GM23338 (cell line): ENCODE measurements at regions not wholly inside any gene's neighbourhood (a gene's known extent, or its start where the extent isn't known, plus 50 kb on each side); places are given as distances from the start of the nearest gene placed in this dataset.
A peak's percentile ranks its signal among the peaks of the same experiment; 100 is the strongest.

Source experiments
- ATAC-seq: fragments of 200-7000 bp; cut with Tn5 transposase; 3 replicates; pipeline ENCODE4 v1.9.1; 2020
- DNase-seq: peaks from one replicate; pipeline ENCODE4 v3.0.0-alpha.2; 2015; ENCODE audit warnings: low spot score
- H2AFZ ChIP-seq: fragments of 200-600 bp; sonication (generic); 2 replicates; pipeline ENCODE4 v1.8.0; 2016; ENCODE audit warnings: antibody characterized with exemption, mild to moderate bottlenecking, moderate library complexity
- H3F3A ChIP-seq: fragments of 200-600 bp; sonication (generic); replicated peaks from 2 replicates; pipeline ENCODE4 v1.8.0; 2017; ENCODE audit warnings: antibody characterized with exemption, mixed run types, low read depth
- H3K27ac ChIP-seq: fragments of 200-600 bp; sonication (generic); 2 replicates; pipeline ENCODE4 v1.6.1; 2016; ENCODE audit warnings: low read depth
- H3K27me3 ChIP-seq: fragments of 200-600 bp; sonication (generic); 2 replicates; pipeline ENCODE4 v1.8.0; 2016; ENCODE audit warnings: mild to moderate bottlenecking, mixed run types, moderate library complexity; ENCODE audit not compliant: insufficient read depth
- H3K36me3 ChIP-seq: fragments of 200-600 bp; sonication (generic); 2 replicates; pipeline ENCODE4 v1.8.0; 2016; ENCODE audit warnings: mild to moderate bottlenecking; ENCODE audit not compliant: insufficient read depth
- H3K4me1 ChIP-seq: fragments of 200-600 bp; sonication (generic); 2 replicates; pipeline ENCODE4 v1.8.0; 2016; ENCODE audit warnings: mild to moderate bottlenecking, moderate library complexity; ENCODE audit not compliant: insufficient read depth
- H3K4me2 ChIP-seq: fragments of 200-600 bp; sonication (generic); 2 replicates; pipeline ENCODE4 v1.7.1; 2017; ENCODE audit warnings: mixed run types
- H3K4me3 ChIP-seq: fragments of 200-600 bp; sonication (generic); 2 replicates; pipeline ENCODE4 v1.6.1; 2016; ENCODE audit warnings: mixed run types
- H3K79me2 ChIP-seq: fragments of 200-600 bp; sonication (generic); replicated peaks from 2 replicates; pipeline ENCODE4 v1.8.0; 2017; ENCODE audit warnings: mild to moderate bottlenecking; ENCODE audit not compliant: insufficient read depth
- H3K9me2 ChIP-seq: fragments of 200-600 bp; sonication (generic); 2 replicates; pipeline ENCODE4 v1.8.0; 2017; ENCODE audit not compliant: insufficient read depth
- H4K20me1 ChIP-seq: fragments of 200-600 bp; sonication (generic); replicated peaks from 2 replicates; pipeline ENCODE4 v1.8.0; 2017; ENCODE audit warnings: mild to moderate bottlenecking; ENCODE audit not compliant: insufficient read depth
- H3K27ac Mint-ChIP-seq: 2 replicates; pipeline ENCODE4 v1.8.0; 2020; ENCODE audit warnings: inconsistent platforms, mild to moderate bottlenecking, moderate library complexity, mixed read lengths
- H3K27me3 Mint-ChIP-seq: 3 replicates; pipeline ENCODE4 v1.8.0; 2022; ENCODE audit warnings: low read depth, mild to moderate bottlenecking, moderate library complexity, mixed read lengths, inconsistent platforms; ENCODE audit not compliant: insufficient read depth, poor library complexity
- H3K36me3 Mint-ChIP-seq: 3 replicates; pipeline ENCODE4 v1.8.0; 2021; ENCODE audit warnings: low read depth, mild to moderate bottlenecking, inconsistent platforms, moderate library complexity, mixed read lengths
- H3K4me1 Mint-ChIP-seq: 3 replicates; pipeline ENCODE4 v1.8.0; 2020; ENCODE audit warnings: mild to moderate bottlenecking, inconsistent platforms, mixed read lengths
- H3K4me3 Mint-ChIP-seq: 3 replicates; pipeline ENCODE4 v1.8.0; 2021; ENCODE audit warnings: moderate library complexity, mild to moderate bottlenecking, inconsistent platforms, mixed read lengths
- H3K9me3 Mint-ChIP-seq: 3 replicates; pipeline ENCODE4 v1.8.0; 2020; ENCODE audit warnings: moderate library complexity, mild to moderate bottlenecking, inconsistent platforms, mixed read lengths
- CREB1 ChIP-seq: fragments of 250-450 bp; sonication (Bioruptor Pico); IDR thresholded peaks from 2 replicates; pipeline ENCODE4 v1.5.0; 2020; ENCODE audit warnings: low read depth, mild to moderate bottlenecking, moderate library complexity
- CTCF ChIP-seq, 2 experiments: fragments of 200-600 bp in 1 of 2; sonication (generic) in 1 of 2; conservative IDR thresholded peaks; 2 replicates each; pipeline versions ENCODE4 v1.5.1 to v1.6.1; 2016 to 2017; ENCODE audit warnings: antibody characterized with exemption in 2 of 2, low read depth in 2 of 2, mild to moderate bottlenecking in 2 of 2, moderate library complexity in 1 of 2
- ETS1 ChIP-seq: IDR thresholded peaks from 2 replicates; pipeline ENCODE4 v1.6.1; 2016; ENCODE audit warnings: antibody characterized with exemption
- EZH2 ChIP-seq: fragments of 200-600 bp; sonication (generic); IDR thresholded peaks from one replicate; pipeline ENCODE4 v1.8.0; 2017; ENCODE audit warnings: antibody characterized with exemption, mild to moderate bottlenecking, low read depth; ENCODE audit not compliant: unreplicated experiment
- EZH2phosphoT487 ChIP-seq: fragments of 200-600 bp; sonication (generic); IDR thresholded peaks from one replicate; pipeline ENCODE4 v1.8.1; 2018; ENCODE audit warnings: antibody characterized with exemption; ENCODE audit not compliant: unreplicated experiment
- JUNB ChIP-seq: IDR thresholded peaks from one replicate; pipeline ENCODE4 v1.6.1; 2016; ENCODE audit warnings: antibody characterized with exemption; ENCODE audit not compliant: unreplicated experiment
- NANOG ChIP-seq: IDR thresholded peaks from 2 replicates; pipeline ENCODE4 v1.6.1; 2016; ENCODE audit warnings: antibody characterized with exemption, borderline replicate concordance
- POLR2AphosphoS5 ChIP-seq: IDR thresholded peaks from 2 replicates; pipeline ENCODE4 v1.6.1; 2016; ENCODE audit warnings: antibody characterized with exemption, low read depth
- STAT1 ChIP-seq: IDR thresholded peaks from one replicate; pipeline ENCODE4 v1.6.1; 2016; ENCODE audit warnings: antibody characterized with exemption; ENCODE audit not compliant: unreplicated experiment
- ZNF114 ChIP-seq: fragments of 250-450 bp; sonication (Bioruptor Pico); IDR thresholded peaks from 2 replicates; pipeline ENCODE4 v1.5.0; 2020; ENCODE audit warnings: mild to moderate bottlenecking, moderate library complexity
- ZNF331 ChIP-seq: fragments of 250-450 bp; sonication (Bioruptor Pico); IDR thresholded peaks from 2 replicates; pipeline ENCODE4 v1.5.0; 2020; ENCODE audit warnings: low read depth, mild to moderate bottlenecking, moderate library complexity
- ZNF462 ChIP-seq: fragments of 250-450 bp; sonication (Bioruptor Pico); IDR thresholded peaks from 2 replicates; pipeline ENCODE4 v1.5.0; 2020; ENCODE audit warnings: mild to moderate bottlenecking, moderate library complexity

GRCh38 chr20:51122931-51123658 lies 100.2 kb upstream of the KCNG1 start (continued):
- TF ChIP-seq CTCF (conservative IDR thresholded peaks at IDR 0.05; ENCODE audit: low read depth in 2 of 2), result no peak
- no peak for TF ChIP-seq ZNF331

- H3K27ac ChIP-seq, result no peak overlapping the region
- peaks cover 14% of the 10 kb centered on the region for H3K4me1 ChIP-seq
- no peaks in the 10 kb centered on the region for H3K9me2 ChIP-seq
- Mint-ChIP-seq H3K27me3 (peaks cover 15% of the 10 kb centered on the region), H3K4me3 (no peak overlapping the region), H3K9me3 (no peaks in the 10 kb centered on the region), H3K27ac (no peak overlapping the region), H3K4me1 (peaks cover 33% of the 10 kb centered on the region), H3K36me3 (no peaks in the 10 kb centered on the region)
- H3K4me3 ChIP-seq, result no peak overlapping the region
- H3K79me2 ChIP-seq, result no peaks in the 10 kb centered on the region
- no peaks in the 10 kb centered on the region for H3K27me3 ChIP-seq
- 0 out of 2 replicates have a peak overlapping the region, but pooled peaks have one; percentile 62 for H3K4me2 ChIP-seq
- peak; percentile 55 for ATAC-seq
- H3K36me3 ChIP-seq, result no peaks in the 10 kb centered on the region
- no peaks in the 10 kb centered on the region for H3F3A ChIP-seq
- H2AFZ ChIP-seq, result peak overlapping the region; percentile 90
- DNase-seq, result no peak
- no peaks in the 10 kb centered on the region for H4K20me1 ChIP-seq
- TF ChIP-seq EZH2phosphoT487, result no peak
- no peak for TF ChIP-seq EZH2
- no peak for TF ChIP-seq STAT1
- TF ChIP-seq CTCF (conservative IDR thresholded peaks at IDR 0.05; ENCODE audit: low read depth in 2 of 2), result no peak
- TF ChIP-seq POLR2AphosphoS5, result no peak
- TF ChIP-seq JUNB, result no peak
- no peak for TF ChIP-seq NANOG
- no peak for TF ChIP-seq ZNF331
- TF ChIP-seq ZNF462 (CRISPR knock-in tag), result no peak
- TF ChIP-seq CREB1 (CRISPR knock-in tag), result no peak
- TF ChIP-seq ETS1, result no peak
- no peak for TF ChIP-seq ZNF114 (CRISPR knock-in tag)
Measured at GRCh38 chr20:51121901-51122412, 99.0 kb upstream of the KCNG1 start.
